DND-41 (cell line): ENCODE measurements at regions not wholly inside any gene's neighbourhood (a gene's known extent, or its start where the extent isn't known, plus 50 kb on each side); places are given as distances from the start of the nearest gene placed in this dataset.
"Not testable (repeated sequence)": the region's sequence is repeated elsewhere in the genome, so short reads cannot be mapped to it uniquely, and the experiment has no call there.

Experiments used
- EZH2 ChIP-seq: IDR thresholded peaks from 3 replicates; pipeline ENCODE4 v1.6.1; 2012; ENCODE audit warnings: borderline replicate concordance, low read depth, mild to moderate bottlenecking, moderate library complexity, low read length, inconsistent platforms; ENCODE audit not compliant: severe bottlenecking
- TF ChIP-seq, protein P1 (sequence below): IDR thresholded peaks from 2 replicates; pipeline ENCODE4 v1.5.1; 2012; ENCODE audit warnings: borderline replicate concordance, low read length, moderate library complexity, mild to moderate bottlenecking; ENCODE audit not compliant: poor library complexity, severe bottlenecking; ENCODE audit errors: extremely low read depth

DNA sequence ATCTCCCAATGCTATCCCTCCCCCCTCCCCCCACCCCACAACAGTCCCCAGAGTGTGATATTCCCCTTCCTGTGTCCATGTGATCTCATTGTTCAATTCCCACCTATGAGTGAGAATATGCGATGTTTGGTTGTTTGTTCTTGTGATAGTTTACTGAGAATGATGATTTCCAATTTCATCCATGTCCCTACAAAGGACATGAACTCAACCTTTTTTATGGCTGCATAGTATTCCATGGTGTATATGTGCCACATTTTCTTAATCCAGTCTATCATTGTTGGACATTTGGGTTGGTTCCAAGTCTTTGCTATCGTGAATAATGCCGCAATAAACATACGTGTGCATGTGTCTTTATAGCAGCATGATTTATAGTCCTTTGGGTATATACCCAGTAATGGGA lies 106.1 kb downstream of the FOXD4L6 start:
- TF ChIP-seq, protein P1, sequence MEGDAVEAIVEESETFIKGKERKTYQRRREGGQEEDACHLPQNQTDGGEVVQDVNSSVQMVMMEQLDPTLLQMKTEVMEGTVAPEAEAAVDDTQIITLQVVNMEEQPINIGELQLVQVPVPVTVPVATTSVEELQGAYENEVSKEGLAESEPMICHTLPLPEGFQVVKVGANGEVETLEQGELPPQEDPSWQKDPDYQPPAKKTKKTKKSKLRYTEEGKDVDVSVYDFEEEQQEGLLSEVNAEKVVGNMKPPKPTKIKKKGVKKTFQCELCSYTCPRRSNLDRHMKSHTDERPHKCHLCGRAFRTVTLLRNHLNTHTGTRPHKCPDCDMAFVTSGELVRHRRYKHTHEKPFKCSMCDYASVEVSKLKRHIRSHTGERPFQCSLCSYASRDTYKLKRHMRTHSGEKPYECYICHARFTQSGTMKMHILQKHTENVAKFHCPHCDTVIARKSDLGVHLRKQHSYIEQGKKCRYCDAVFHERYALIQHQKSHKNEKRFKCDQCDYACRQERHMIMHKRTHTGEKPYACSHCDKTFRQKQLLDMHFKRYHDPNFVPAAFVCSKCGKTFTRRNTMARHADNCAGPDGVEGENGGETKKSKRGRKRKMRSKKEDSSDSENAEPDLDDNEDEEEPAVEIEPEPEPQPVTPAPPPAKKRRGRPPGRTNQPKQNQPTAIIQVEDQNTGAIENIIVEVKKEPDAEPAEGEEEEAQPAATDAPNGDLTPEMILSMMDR = not testable (repeated sequence)
- not testable (repeated sequence) for TF ChIP-seq EZH2
